Skin epidermis (tissue), 12 donors: ENCODE measurements at regions not wholly inside any gene's neighbourhood (a gene's known extent, or its start where the extent isn't known, plus 50 kb on each side); places are given as distances from the start of the nearest gene placed in this dataset.
"Not testable (repeated sequence)": the region's sequence is repeated elsewhere in the genome, so short reads cannot be mapped to it uniquely, and the experiment has no call there.

Experiments used
- H3K27ac ChIP-seq, 21 experiments: fragments of 200-600 bp; sonication (generic) in 11 of 21; one replicate each; pipeline ENCODE4 v1.5.0; 2020; ENCODE audit warnings: mild to moderate bottlenecking in 3 of 21, inconsistent platforms in 2 of 21, moderate library complexity in 2 of 21
- H3K4me3 ChIP-seq, 7 experiments: fragments of 200-600 bp; sonication (generic) in 2 of 7; one replicate each; pipeline ENCODE4 v1.5.0; 2020; ENCODE audit warnings: inconsistent platforms in 2 of 7, mild to moderate bottlenecking in 2 of 7, moderate library complexity in 1 of 7

DNA sequence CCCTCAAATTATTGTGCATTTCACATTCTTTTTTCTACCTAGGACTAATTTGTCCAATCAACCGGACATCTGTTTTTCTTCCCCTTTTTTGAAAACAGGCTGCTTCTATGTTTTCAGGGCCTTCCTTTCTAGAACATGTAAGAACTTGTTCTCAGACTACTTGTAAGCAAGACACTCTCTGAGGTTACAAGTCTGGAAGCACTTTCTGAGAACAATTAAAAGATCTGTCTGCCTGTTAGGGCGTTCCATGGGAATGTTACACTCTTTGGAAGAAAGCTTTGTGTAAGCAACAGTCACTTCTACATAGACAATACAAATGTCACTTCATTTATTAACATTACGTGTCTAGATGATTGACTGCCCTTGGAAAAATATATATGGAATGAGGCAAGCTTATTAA lies 50.9 kb upstream of the HSPB3 start:
- no peak overlapping the region for H3K4me3 ChIP-seq
- H3K27ac ChIP-seq: peak overlapping the region in 17 of 21 experiments; percentile 6 to 77 (median 44)

DNA sequence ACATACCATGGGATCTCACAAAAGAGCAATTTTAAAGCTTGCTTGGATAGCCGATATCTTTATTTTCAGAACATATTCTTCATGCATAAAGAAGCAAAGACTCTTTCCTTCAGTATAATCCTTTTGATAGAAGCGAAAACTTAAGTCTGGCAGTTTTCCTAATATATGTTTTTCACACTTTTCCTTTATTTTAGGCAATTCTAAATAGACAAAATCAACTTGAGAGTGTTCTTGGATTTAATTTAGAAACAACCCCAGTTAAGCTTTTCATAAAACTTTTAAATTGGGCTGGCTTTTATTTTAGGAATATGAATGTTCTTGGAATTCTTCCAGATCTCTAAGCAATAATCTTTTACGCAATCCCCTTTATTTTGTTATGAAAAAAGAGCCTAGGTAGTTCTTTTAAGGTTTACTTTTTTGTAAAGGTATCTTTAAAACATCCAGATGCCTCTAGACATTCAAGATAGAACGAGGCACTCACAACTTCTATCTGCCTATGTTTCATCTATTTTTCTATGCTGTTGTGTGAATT lies 51.5 kb upstream of the HSPB3 start:
- peak overlapping the region in 17 of 21 experiments; percentile 2 to 77 (median 43) for H3K27ac ChIP-seq
- no peak overlapping the region for H3K4me3 ChIP-seq

GRCh38 chr5:54403121-54403520 lies 52.4 kb upstream of the HSPB3 start:
- Histone ChIP-seq H3K4me3 (no peak overlapping the region), H3K27ac (peak overlapping the region in 5 of 21 experiments; percentile 23 to 77 (median 51))

- no peak overlapping the region for H3K27ac ChIP-seq
- H3K4me3 ChIP-seq: no peak overlapping the region
These were observed 54.0 kb upstream of the HSPB3 start for GRCh38 chr5:54401515-54401914.

DNA sequence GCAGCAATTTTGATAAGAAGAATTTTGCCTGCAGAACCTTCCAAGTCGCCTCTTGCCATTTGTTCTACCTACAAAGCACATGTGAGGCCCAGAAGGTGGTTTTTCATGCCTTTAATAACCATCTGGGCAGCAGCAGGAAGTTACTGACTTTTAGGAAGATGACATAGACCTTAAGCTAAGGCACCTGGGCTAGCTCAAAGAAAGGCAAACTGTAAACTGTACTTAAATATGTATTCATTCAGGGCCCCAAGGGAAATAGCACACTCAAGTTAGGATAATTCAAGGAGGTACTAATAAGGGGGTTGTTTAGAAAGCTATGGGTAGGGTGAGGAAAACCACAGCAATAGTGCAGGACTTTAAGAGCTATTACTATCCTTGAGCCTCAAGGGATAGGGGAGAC lies 57.3 kb upstream of the HSPB3 start:
- H3K4me3 ChIP-seq: no peak overlapping the region

DNA sequence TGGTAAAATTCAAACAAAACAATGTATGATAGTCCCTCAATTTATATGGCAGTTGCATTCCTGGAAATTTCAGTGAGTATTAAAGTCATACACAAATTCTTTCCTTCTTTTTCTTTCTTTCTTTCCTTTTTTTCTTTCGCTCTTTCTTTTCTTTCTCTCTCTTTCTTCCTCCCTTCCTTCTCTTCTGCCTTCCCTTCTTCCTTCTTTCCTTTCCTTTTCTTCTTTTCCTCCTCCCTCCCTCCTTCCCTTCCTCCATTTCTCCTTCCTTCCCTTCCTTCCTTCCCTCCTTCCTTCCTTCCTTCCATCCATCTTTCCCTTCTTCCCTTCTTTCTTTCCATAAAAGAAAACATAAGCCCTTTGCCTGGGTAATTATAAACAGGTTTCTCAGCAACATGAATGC lies 58.1 kb upstream of the HSPB3 start:
- Histone ChIP-seq H3K4me3 (no peak overlapping the region), H3K27ac (no peak overlapping the region)

More for the DNA sequence above, 57.3 kb upstream of the HSPB3 start:
- no peak overlapping the region for H3K27ac ChIP-seq

- not testable (repeated sequence) for H3K4me3 ChIP-seq, H3K27ac ChIP-seq
These were observed 62.5 kb upstream of the HSPB3 start for GRCh38 chr5:54393007-54393406.

- H3K27ac ChIP-seq: peak overlapping the region in 2 of 21 experiments; percentile 44 to 72
- H3K4me3 ChIP-seq: no peak overlapping the region
These were observed 64.9 kb upstream of the HSPB3 start for GRCh38 chr5:54390539-54391031.

DNA sequence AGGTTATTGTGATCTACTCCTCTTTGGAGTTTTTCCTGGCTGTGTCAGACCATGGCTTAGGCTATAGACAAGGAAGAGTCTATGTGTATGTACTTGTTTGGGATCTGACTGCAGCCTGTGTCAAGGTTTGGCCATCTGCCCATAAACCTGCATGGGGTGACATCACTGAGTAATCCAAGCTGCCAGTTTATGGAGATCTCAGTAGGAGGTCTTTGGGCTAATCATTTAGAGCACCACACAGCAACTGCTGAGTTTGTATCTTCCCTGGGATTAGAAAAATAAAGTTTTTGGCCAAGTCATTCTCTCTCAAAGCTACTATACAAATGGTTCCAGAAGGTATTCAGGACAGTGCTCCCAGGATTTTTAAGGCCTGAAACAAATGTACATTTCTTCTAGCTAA lies 65.5 kb upstream of the HSPB3 start:
- Histone ChIP-seq H3K4me3 (no peak overlapping the region), H3K27ac (peak overlapping the region in 4 of 21 experiments; percentile 20 to 72 (median 50))

GRCh38 chr5:54389399-54389798 lies 66.1 kb upstream of the HSPB3 start:
- peak overlapping the region in 6 of 21 experiments; percentile 6 to 72 (median 38) for H3K27ac ChIP-seq
- not testable (repeated sequence) for H3K4me3 ChIP-seq

- no peak overlapping the region for H3K4me3 ChIP-seq
- H3K27ac ChIP-seq: peak overlapping the region in 4 of 21 experiments; percentile 15 to 72 (median 29)
These were observed 66.7 kb upstream of the HSPB3 start for GRCh38 chr5:54388811-54389210.

DNA sequence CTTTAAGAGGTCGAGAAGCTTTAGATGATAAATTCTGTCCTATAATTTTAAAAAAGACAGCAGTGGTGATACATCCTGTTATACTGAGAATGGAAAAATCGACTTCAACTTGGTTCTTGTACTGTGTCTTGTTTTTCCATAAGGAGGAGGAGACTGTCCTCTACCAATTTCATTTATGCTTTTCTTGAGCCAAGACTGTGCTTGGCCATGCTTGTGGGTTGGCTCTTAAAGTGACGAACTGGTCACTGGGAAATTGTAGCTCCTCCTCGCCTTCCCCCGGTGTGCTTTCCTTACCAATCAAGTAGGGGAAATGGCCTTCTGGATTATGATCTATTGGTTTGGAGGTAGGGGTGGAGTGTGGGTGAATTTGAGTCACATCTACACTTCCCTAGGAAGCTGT lies 67.1 kb upstream of the HSPB3 start:
- Histone ChIP-seq H3K27ac (peak overlapping the region in 4 of 21 experiments; percentile 4 to 72 (median 29)), H3K4me3 (no peak overlapping the region)

DNA sequence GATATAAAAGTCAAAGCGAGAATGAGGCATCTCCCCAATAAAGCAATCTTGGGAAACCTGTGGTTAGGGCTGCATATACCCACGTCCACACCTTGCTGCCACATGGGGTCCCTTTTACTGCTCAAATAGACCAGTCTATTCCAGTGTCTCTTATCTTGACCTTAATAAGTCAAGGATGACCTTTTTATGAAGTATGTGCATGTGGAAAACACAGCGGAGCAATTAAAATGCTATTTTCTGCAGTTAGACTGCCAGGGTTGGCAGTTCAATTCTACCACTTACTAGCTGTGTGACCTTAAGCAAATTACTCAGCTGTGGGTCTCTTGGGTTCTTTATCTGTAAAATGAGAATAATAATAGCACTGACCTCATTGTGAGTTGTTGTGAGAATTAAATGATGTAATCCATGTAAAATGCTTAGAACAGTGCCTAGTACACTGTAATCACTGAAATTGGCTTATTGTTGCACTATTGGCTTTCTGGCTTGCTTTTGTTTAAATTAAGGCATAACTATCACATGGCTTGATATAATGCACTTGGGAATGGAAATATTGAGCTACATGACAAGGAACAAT lies 67.8 kb upstream of the HSPB3 start:
- Histone ChIP-seq H3K27ac (peak overlapping the region in 4 of 21 experiments; percentile 4 to 72 (median 41)), H3K4me3 (no peak overlapping the region)

DNA sequence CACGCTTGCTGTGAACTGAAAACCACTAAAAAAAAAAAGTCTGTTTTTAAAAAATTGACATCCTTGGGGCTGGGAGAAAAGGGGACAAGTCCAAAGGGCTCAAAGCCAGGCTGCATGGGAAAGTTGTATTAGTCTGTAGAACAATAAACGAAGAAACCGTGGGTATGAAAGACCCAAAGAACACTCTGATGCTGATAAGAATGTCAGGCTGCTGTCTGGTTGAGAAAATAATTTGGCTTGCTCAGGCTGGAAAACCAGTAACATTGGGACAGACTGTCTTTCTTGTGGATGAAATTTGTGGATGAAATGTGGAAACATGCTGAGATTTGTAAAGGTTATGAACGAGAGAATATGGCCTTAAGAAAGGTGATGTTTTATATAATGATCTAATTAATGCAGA lies 68.5 kb upstream of the HSPB3 start:
- no peak overlapping the region for H3K4me3 ChIP-seq
- H3K27ac ChIP-seq: peak overlapping the region in 2 of 21 experiments; percentile 15 to 75

DNA sequence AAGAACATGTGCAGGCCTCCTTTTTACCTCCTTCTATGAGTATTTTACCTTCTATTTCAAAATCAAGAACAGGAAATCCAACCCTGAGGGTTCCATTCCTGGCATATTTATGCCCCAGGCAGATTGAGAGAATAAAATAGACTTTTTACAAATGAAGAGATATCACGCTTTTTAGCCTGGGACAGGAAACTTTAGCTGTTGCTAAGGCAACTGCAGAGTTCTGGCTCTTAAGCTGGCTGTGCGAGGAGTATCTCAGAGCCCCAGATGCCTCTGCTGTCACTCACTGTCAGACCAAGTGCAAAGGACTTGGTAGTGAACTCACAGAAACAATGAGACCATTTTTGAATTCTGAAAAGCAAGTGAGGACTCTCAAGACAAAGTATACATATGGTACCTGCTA lies 69.5 kb upstream of the HSPB3 start:
- Histone ChIP-seq H3K4me3 (no peak overlapping the region), H3K27ac (peak overlapping the region in 2 of 21 experiments; percentile 47 to 75)

GRCh38 chr5:54384356-54384933 lies 71.1 kb upstream of the HSPB3 start:
- Histone ChIP-seq H3K27ac (peak overlapping the region in 1 of 21 experiments; percentile 82), H3K4me3 (no peak overlapping the region)

GRCh38 chr5:54383941-54384340 lies 71.6 kb upstream of the HSPB3 start:
- H3K27ac ChIP-seq: peak overlapping the region in 5 of 21 experiments; percentile 9 to 82 (median 29)

DNA sequence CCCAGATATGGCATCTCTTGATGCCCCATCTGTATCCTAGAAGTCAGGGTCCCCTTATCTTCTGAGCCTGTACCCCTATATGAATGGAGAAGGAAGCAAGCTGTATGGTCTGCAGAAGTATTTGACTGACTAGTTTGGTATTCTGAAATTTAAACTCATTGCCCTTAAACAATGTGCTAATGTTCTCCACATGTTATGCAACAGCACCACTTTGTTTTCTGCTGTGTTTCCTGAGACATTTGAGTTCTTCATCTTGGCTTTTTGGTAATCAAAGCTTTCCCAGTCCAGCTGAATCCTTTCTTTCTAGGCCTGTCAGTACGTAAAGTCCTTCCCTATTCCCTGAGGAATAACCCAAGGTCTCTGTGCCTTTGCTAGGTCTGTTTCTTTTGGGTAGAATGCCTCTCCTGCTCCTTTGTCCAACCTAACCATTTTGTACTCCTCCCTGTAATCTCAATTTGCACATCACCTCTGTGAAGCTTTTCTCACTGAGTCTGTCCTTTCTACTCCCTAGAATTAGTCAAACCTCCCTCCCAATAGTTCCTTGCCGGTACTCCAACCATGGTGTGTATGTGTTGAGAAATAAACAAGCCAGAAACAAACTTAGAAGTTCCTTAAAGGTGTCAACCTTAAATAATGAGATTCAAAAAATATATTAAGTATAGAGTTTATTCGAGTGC lies 72.1 kb upstream of the HSPB3 start:
- Histone ChIP-seq H3K27ac (peak overlapping the region in 7 of 21 experiments; percentile 9 to 82 (median 29)), H3K4me3 (no peak overlapping the region)

More at GRCh38 chr5:54383941-54384340, 71.6 kb upstream of the HSPB3 start:
- no peak overlapping the region for H3K4me3 ChIP-seq

GRCh38 chr5:54381319-54381718 lies 70.9 kb upstream of the ARL15 start:
- H3K27ac ChIP-seq, H3K4me3 ChIP-seq: not testable (repeated sequence)

GRCh38 chr5:54379590-54379989 lies 69.2 kb upstream of the ARL15 start:
- no peak overlapping the region for H3K4me3 ChIP-seq
- H3K27ac ChIP-seq: no peak overlapping the region

- Histone ChIP-seq H3K4me3 (no peak overlapping the region), H3K27ac (no peak overlapping the region)
These were observed 68.3 kb upstream of the ARL15 start for GRCh38 chr5:54378707-54379106.
